GM12878 (cell line): ENCODE measurements at regions not wholly inside any gene's neighbourhood (a gene's known extent, or its start where the extent isn't known, plus 50 kb on each side); places are given as distances from the start of the nearest gene placed in this dataset.
"Not testable (repeated sequence)": the region's sequence is repeated elsewhere in the genome, so short reads cannot be mapped to it uniquely, and the experiment has no call there.

Experiments used
- ATAC-seq: fragments of 200-7000 bp; cut with Tn5 transposase; 3 replicates; pipeline ENCODE4 v1.9.1; 2020; ENCODE audit warnings: mild to moderate bottlenecking, moderate library complexity
- BruUV-seq: library from RNA; stranded (reverse); fragments of 400-500 nt; replicated peaks from 2 replicates; lab custom pipeline; 2021; lab: Mats Ljungman, UMichigan
- CTCF ChIA-PET: fragments of 300-600 bp; sonication (Branson Sonifier 250); formaldehyde crosslinking; extraction: SDS; loops from one replicate; lab custom pipeline; 2021; ENCODE audit warnings: inconsistent platforms; lab: Yijun Ruan, JAX
- POLR2A ChIA-PET: fragments of 350-600 bp; formaldehyde crosslinking; extraction: SDS; loops from one replicate; lab custom pipeline; 2021; ENCODE audit warnings: inconsistent platforms; lab: Charles Lee
- RAD21 ChIA-PET: fragments of 300-600 bp; sonication (Branson Sonifier 250); formaldehyde crosslinking; loops from one replicate; lab custom pipeline; 2023; ENCODE audit warnings: antibody characterized with exemption; ENCODE audit not compliant: unreplicated experiment; lab: Charles Lee
- SMC1A ChIA-PET: fragments of 300-600 bp; sonication (Branson Sonifier 250); formaldehyde crosslinking; loops from one replicate; lab custom pipeline; 2023; ENCODE audit not compliant: unreplicated experiment, uncharacterized antibody; lab: Charles Lee
- DNase-seq: peaks from one replicate; pipeline ENCODE4 v3.0.0-alpha.2; 2011; ENCODE audit warnings: low read depth, low spot score
- FAIRE-seq: peaks from 3 replicates; lab custom pipeline; 2011; peaks lifted over from hg19 to GRCh38; lab: Jason Lieb, UNC
- H2AFZ ChIP-seq: 2 replicates; pipeline ENCODE4 v1.6.0; 2011; ENCODE audit warnings: low read depth, low read length, control low read depth; ENCODE audit not compliant: control insufficient read depth
- H3K27ac ChIP-seq: 2 replicates; pipeline ENCODE4 v1.5.1; 2011; ENCODE audit warnings: control low read depth; ENCODE audit not compliant: control insufficient read depth, insufficient read depth
- H3K27me3 ChIP-seq, 2 experiments: replicated peaks in 1 of 2; 2 replicates each; pipeline versions ENCODE4 v1.6.0 to v1.6.1; 2011; ENCODE audit warnings: low read length in 1 of 2; ENCODE audit not compliant: control insufficient read depth in 2 of 2, insufficient read depth in 2 of 2
- H3K36me3 ChIP-seq, 2 experiments: 2 replicates each; pipeline ENCODE4 v1.5.1; 2011; ENCODE audit warnings: low read length in 1 of 2; ENCODE audit not compliant: control insufficient read depth in 2 of 2, insufficient read depth in 2 of 2
- H3K4me1 ChIP-seq: 2 replicates; pipeline ENCODE4 v1.6.1; 2011; ENCODE audit warnings: mild to moderate bottlenecking, low read length, moderate library complexity, mixed read lengths; ENCODE audit not compliant: control insufficient read depth, insufficient read depth
- H3K4me2 ChIP-seq: 2 replicates; pipeline ENCODE4 v1.6.0; 2011; ENCODE audit warnings: control low read depth; ENCODE audit not compliant: control insufficient read depth, insufficient read depth
- H3K4me3 ChIP-seq: fragments of 200-600 bp; sonication (generic); 2 replicates; pipeline ENCODE4 v1.5.1; 2016
- H3K79me2 ChIP-seq: 2 replicates; pipeline ENCODE4 v1.6.0; 2011; ENCODE audit warnings: low read length; ENCODE audit not compliant: control insufficient read depth, insufficient read depth
- H3K9ac ChIP-seq: 2 replicates; pipeline ENCODE4 v1.8.0; 2011; ENCODE audit warnings: low read length, control low read depth, mixed read lengths; ENCODE audit not compliant: control insufficient read depth, insufficient read depth
- H3K9me3 ChIP-seq: replicated peaks from 3 replicates; pipeline ENCODE4 v1.5.1; 2011; ENCODE audit warnings: mild to moderate bottlenecking, low read length; ENCODE audit not compliant: control insufficient read depth, insufficient read depth
- H4K20me1 ChIP-seq: 2 replicates; pipeline ENCODE4 v1.6.0; 2011; ENCODE audit not compliant: control insufficient read depth, insufficient read depth
- WGBS: methylation state at CpG from one replicate; pipeline ENCODE4 v1.1.6; 2016; ENCODE audit warnings: low lambda C conversion rate; ENCODE audit not compliant: insufficient replicate concordance, insufficient coverage; ENCODE audit errors: missing lambda C conversion rate; 5-methylcytosine and 5-hydroxymethylcytosine counted together
- in situ Hi-C: fragments of 300-500 bp; cut with MboI; formaldehyde crosslinking; loops from 9 replicates; pipeline ENCODE4 v1.14.3; 2018; ENCODE audit warnings: mixed read lengths
- intact Hi-C: fragments of 100-400 bp; cut with micrococcal nuclease; formaldehyde crosslinking; loops from one replicate; pipeline ENCODE4 v1.14.2; 2022; ENCODE audit not compliant: unreplicated experiment

GRCh38 chr2:111432423-111432822, 311.7 kb downstream of the BCL2L11 start:
- SMC1A ChIA-PET, H3K9ac ChIP-seq, intact Hi-C loops, H3K36me3 ChIP-seq, H3K9me3 ChIP-seq, H2AFZ ChIP-seq, ATAC-seq, in situ Hi-C loops, H3K4me1 ChIP-seq, H4K20me1 ChIP-seq, CTCF ChIA-PET, H3K4me2 ChIP-seq, FAIRE-seq, POLR2A ChIA-PET, H3K79me2 ChIP-seq, DNase-seq, RAD21 ChIA-PET, H3K4me3 ChIP-seq, H3K27ac ChIP-seq, BruUV-seq, H3K27me3 ChIP-seq: not testable (repeated sequence)
- 53% methylated on average over 3 of the region's 3 CpGs for WGBS

GRCh38 chr2:111432916-111433499, 312.3 kb downstream of the BCL2L11 start:
- FAIRE-seq, H2AFZ ChIP-seq, BruUV-seq, DNase-seq, POLR2A ChIA-PET, H3K4me2 ChIP-seq, H3K79me2 ChIP-seq, H3K36me3 ChIP-seq, H3K9me3 ChIP-seq, CTCF ChIA-PET, H3K27ac ChIP-seq, H3K9ac ChIP-seq, in situ Hi-C loops, intact Hi-C loops, RAD21 ChIA-PET, SMC1A ChIA-PET, H3K4me3 ChIP-seq, H4K20me1 ChIP-seq, H3K27me3 ChIP-seq, H3K4me1 ChIP-seq: not testable (repeated sequence)
- WGBS, result 23% methylated on average over 3 of the region's 9 CpGs
- peak; percentile 11; the same call in 1 of the 3 replicates for ATAC-seq

GRCh38 chr2:111433892-111434607, 313.3 kb downstream of the BCL2L11 start:
- FAIRE-seq, in situ Hi-C loops, H2AFZ ChIP-seq, H4K20me1 ChIP-seq, H3K27ac ChIP-seq, BruUV-seq, H3K27me3 ChIP-seq, intact Hi-C loops, SMC1A ChIA-PET, RAD21 ChIA-PET, H3K36me3 ChIP-seq, H3K9ac ChIP-seq, POLR2A ChIA-PET, H3K4me1 ChIP-seq, H3K4me3 ChIP-seq, DNase-seq, H3K79me2 ChIP-seq, CTCF ChIA-PET, ATAC-seq, H3K9me3 ChIP-seq, H3K4me2 ChIP-seq: not testable (repeated sequence)
- WGBS, result 60% methylated on average over 4 of the region's 5 CpGs

- intact Hi-C loops, SMC1A ChIA-PET, DNase-seq, ATAC-seq, H3K27me3 ChIP-seq, H3K9me3 ChIP-seq, H3K4me3 ChIP-seq, H3K4me1 ChIP-seq, CTCF ChIA-PET, FAIRE-seq, H3K79me2 ChIP-seq, H2AFZ ChIP-seq, H4K20me1 ChIP-seq, H3K9ac ChIP-seq, POLR2A ChIA-PET, H3K36me3 ChIP-seq, in situ Hi-C loops, RAD21 ChIA-PET, H3K4me2 ChIP-seq, H3K27ac ChIP-seq, BruUV-seq: not testable (repeated sequence)
- 89% methylated on average over 3 of the region's 4 CpGs for WGBS
Observed at GRCh38 chr2:111434608-111434939, 313.9 kb downstream of the BCL2L11 start.
